Neural progenitor cell (in vitro differentiated cells): ENCODE measurements at regions not wholly inside any gene's neighbourhood (a gene's known extent, or its start where the extent isn't known, plus 50 kb on each side); places are given as distances from the start of the nearest gene placed in this dataset.

Source experiments
- DNase-seq: peaks from one replicate; pipeline ENCODE4 v3.0.0-alpha.2; 2016; ENCODE audit warnings: low spot score
- H2AFZ ChIP-seq: fragments of 200-600 bp; sonication (generic); replicated peaks from 2 replicates; pipeline ENCODE4 v1.6.1; 2016; ENCODE audit warnings: antibody characterized with exemption
- H3F3A ChIP-seq: fragments of 200-600 bp; sonication (generic); 2 replicates; pipeline ENCODE4 v1.6.1; 2016; ENCODE audit warnings: antibody characterized with exemption, low read depth
- H3K27ac ChIP-seq: fragments of 200-600 bp; sonication (generic); 2 replicates; pipeline ENCODE4 v1.5.1; 2016; ENCODE audit warnings: mild to moderate bottlenecking
- H3K27me3 ChIP-seq: fragments of 200-600 bp; sonication (generic); 2 replicates; pipeline ENCODE4 v1.6.1; 2016; ENCODE audit warnings: mild to moderate bottlenecking, moderate library complexity
- H3K36me3 ChIP-seq: fragments of 200-600 bp; sonication (generic); 2 replicates; pipeline ENCODE4 v1.5.1; 2016
- H3K4me1 ChIP-seq: fragments of 200-600 bp; sonication (generic); 2 replicates; pipeline ENCODE4 v1.6.1; 2016; ENCODE audit warnings: mixed run types
- H3K4me2 ChIP-seq: fragments of 200-600 bp; sonication (generic); 2 replicates; pipeline ENCODE4 v1.6.1; 2016
- H3K4me3 ChIP-seq: fragments of 200-600 bp; sonication (generic); 2 replicates; pipeline ENCODE4 v1.5.1; 2016
- H3K79me2 ChIP-seq: fragments of 200-600 bp; sonication (generic); 2 replicates; pipeline ENCODE4 v1.6.1; 2016; ENCODE audit warnings: low read depth
- H3K9ac ChIP-seq: fragments of 200-600 bp; sonication (generic); 2 replicates; pipeline ENCODE4 v1.6.1; 2016
- H3K9me3 ChIP-seq: fragments of 200-600 bp; sonication (generic); 2 replicates; pipeline ENCODE4 v1.5.1; 2016; ENCODE audit warnings: low read depth
- H4K20me1 ChIP-seq: fragments of 200-600 bp; sonication (generic); 2 replicates; pipeline ENCODE4 v1.6.1; 2016; ENCODE audit warnings: low read depth
- H3K27ac Mint-ChIP-seq: 3 replicates; pipeline ENCODE4 v1.8.0; 2021; ENCODE audit warnings: mixed read lengths
- H3K27me3 Mint-ChIP-seq: 2 replicates; pipeline ENCODE4 v1.8.0; 2022; ENCODE audit warnings: low read depth, mild to moderate bottlenecking, inconsistent platforms, moderate library complexity, mixed read lengths; ENCODE audit not compliant: insufficient read depth
- H3K36me3 Mint-ChIP-seq: 3 replicates; pipeline ENCODE4 v1.8.0; 2021; ENCODE audit warnings: mixed read lengths
- H3K4me1 Mint-ChIP-seq: 3 replicates; pipeline ENCODE4 v1.8.0; 2021; ENCODE audit warnings: mixed read lengths
- H3K4me3 Mint-ChIP-seq: 3 replicates; pipeline ENCODE4 v1.8.0; 2021; ENCODE audit warnings: mild to moderate bottlenecking, moderate library complexity, mixed read lengths
- H3K9me3 Mint-ChIP-seq: 3 replicates; pipeline ENCODE4 v1.8.0; 2020; ENCODE audit warnings: mixed read lengths
- CTCF ChIP-seq: fragments of 200-600 bp; sonication (generic); IDR thresholded peaks from 2 replicates; pipeline ENCODE4 v1.5.1; 2017; ENCODE audit warnings: antibody characterized with exemption, mild to moderate bottlenecking
- EZH2 ChIP-seq: fragments of 200-600 bp; sonication (generic); IDR thresholded peaks from 2 replicates; pipeline ENCODE4 v1.6.1; 2017; ENCODE audit warnings: antibody characterized with exemption, mild to moderate bottlenecking, moderate library complexity
- EZH2phosphoT487 ChIP-seq: fragments of 200-600 bp; sonication (generic); IDR thresholded peaks from 2 replicates; pipeline ENCODE4 v1.6.1; 2017; ENCODE audit warnings: antibody characterized with exemption

- H3K27me3 ChIP-seq = no peaks in the 10 kb centered on the region
- H4K20me1 ChIP-seq = no peaks in the 10 kb centered on the region
- no peak overlapping the region for H3K9ac ChIP-seq
- TF ChIP-seq CTCF (no peak), EZH2phosphoT487 (no peak), EZH2 (no peak)
- H3K27ac ChIP-seq = no peak overlapping the region
- Mint-ChIP-seq H3K4me1 (peaks cover 30% of the 10 kb centered on the region), H3K27ac (no peak overlapping the region), H3K36me3 (no peaks in the 10 kb centered on the region), H3K27me3 (no peaks in the 10 kb centered on the region), H3K9me3 (no peaks in the 10 kb centered on the region), H3K4me3 (no peak overlapping the region)
- no peaks in the 10 kb centered on the region for H3K36me3 ChIP-seq
- no peaks in the 10 kb centered on the region for H3K9me3 ChIP-seq
- H3K4me2 ChIP-seq = no peak overlapping the region
- H3K4me3 ChIP-seq = no peak overlapping the region
- H3K4me1 ChIP-seq = peaks cover 25% of the 10 kb centered on the region
- no peaks in the 10 kb centered on the region for H3K79me2 ChIP-seq
- no peak for DNase-seq
- no peak overlapping the region for H2AFZ ChIP-seq
- H3F3A ChIP-seq = peaks cover 16% of the 10 kb centered on the region
Measured at GRCh38 chr20:24095756-24096155, 107.2 kb upstream of the GGTLC1 start.

DNA sequence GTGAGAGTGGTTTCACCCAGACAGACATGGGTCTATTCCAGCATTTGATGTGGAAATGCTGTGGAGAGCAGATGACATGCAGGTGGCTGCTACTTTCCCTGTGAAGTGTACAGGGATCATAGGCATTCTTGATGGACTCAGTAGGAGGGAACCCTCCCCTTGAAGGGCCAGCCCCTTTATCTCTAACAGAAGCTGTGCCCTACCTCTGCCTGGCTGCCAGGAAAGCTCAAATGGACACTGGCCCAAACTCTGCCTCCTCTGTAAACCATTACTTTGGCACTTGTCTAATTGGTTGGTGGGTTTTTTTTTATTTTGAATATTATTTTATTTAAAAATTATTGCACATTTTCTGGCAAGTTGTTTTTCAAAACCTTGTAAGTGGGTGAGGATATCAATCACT lies 106.7 kb upstream of the GGTLC1 start:
- no peaks in the 10 kb centered on the region for H3K9me3 ChIP-seq
- no peaks in the 10 kb centered on the region for H3K9me3 Mint-ChIP-seq
- H3F3A ChIP-seq = peaks cover 16% of the 10 kb centered on the region
- no peak overlapping the region for H3K4me3 Mint-ChIP-seq
- no peak overlapping the region for H3K27ac Mint-ChIP-seq
- no peaks in the 10 kb centered on the region for H3K36me3 ChIP-seq
- H3K4me2 ChIP-seq = no peak overlapping the region
- no peak for DNase-seq
- H3K27me3 ChIP-seq = no peaks in the 10 kb centered on the region
- no peak overlapping the region for H2AFZ ChIP-seq
- no peak overlapping the region for H3K9ac ChIP-seq
- H3K4me3 ChIP-seq = no peak overlapping the region
- no peaks in the 10 kb centered on the region for H3K27me3 Mint-ChIP-seq
- no peaks in the 10 kb centered on the region for H3K36me3 Mint-ChIP-seq
- H3K79me2 ChIP-seq = no peaks in the 10 kb centered on the region
- peaks cover 27% of the 10 kb centered on the region for H3K4me1 Mint-ChIP-seq
- TF ChIP-seq CTCF (no peak), EZH2phosphoT487 (no peak), EZH2 (no peak)
- no peaks in the 10 kb centered on the region for H4K20me1 ChIP-seq
- H3K27ac ChIP-seq = no peak overlapping the region
- peaks cover 25% of the 10 kb centered on the region for H3K4me1 ChIP-seq

DNA sequence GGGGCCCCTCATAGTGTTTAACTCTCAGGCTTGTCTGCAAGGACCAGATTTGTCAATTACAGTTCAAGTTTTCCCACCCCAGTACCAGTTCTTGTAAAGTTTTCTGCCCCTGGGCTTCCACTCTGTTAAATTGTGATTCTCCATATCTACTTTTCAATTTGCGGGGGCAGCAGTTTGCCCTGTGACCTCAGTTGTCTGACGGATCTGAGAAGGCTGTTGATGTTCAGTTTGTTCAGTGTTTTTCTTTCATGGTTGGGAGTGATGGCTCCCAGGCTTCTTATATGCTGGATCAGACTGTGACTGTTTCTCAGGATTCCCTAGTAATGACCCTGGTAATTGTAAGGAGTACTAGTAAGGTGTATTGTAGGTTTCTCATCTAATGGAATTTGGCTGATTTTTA lies 101.0 kb upstream of the GGTLC1 start:
- H2AFZ ChIP-seq = no peak overlapping the region
- H3K27ac ChIP-seq = no peak overlapping the region
- no peaks in the 10 kb centered on the region for H3K36me3 ChIP-seq
- H3K9ac ChIP-seq = no peak overlapping the region
- Mint-ChIP-seq H3K36me3 (no peaks in the 10 kb centered on the region), H3K27me3 (peaks cover 2% of the 10 kb centered on the region), H3K4me3 (no peak overlapping the region), H3K9me3 (no peaks in the 10 kb centered on the region), H3K4me1 (peaks cover 1% of the 10 kb centered on the region), H3K27ac (no peak overlapping the region)
- no peak overlapping the region for H3K4me2 ChIP-seq
- no peak for TF ChIP-seq CTCF
- TF ChIP-seq EZH2 = no peak
- TF ChIP-seq EZH2phosphoT487 = no peak
- H3K4me1 ChIP-seq = no peaks in the 10 kb centered on the region
- H3K9me3 ChIP-seq = no peaks in the 10 kb centered on the region
- H3K79me2 ChIP-seq = no peaks in the 10 kb centered on the region
- no peak for DNase-seq
- no peaks in the 10 kb centered on the region for H3K27me3 ChIP-seq
- no peaks in the 10 kb centered on the region for H3F3A ChIP-seq
- H3K4me3 ChIP-seq = no peak overlapping the region
- H4K20me1 ChIP-seq = no peaks in the 10 kb centered on the region

GRCh38 chr20:24086121-24086520 lies 97.5 kb upstream of the GGTLC1 start:
- Histone ChIP-seq H3K27me3 (no peaks in the 10 kb centered on the region), H3K36me3 (no peaks in the 10 kb centered on the region), H2AFZ (no peak overlapping the region), H4K20me1 (no peaks in the 10 kb centered on the region), H3K4me3 (no peak overlapping the region), H3K9me3 (no peaks in the 10 kb centered on the region), H3K4me1 (no peaks in the 10 kb centered on the region), H3F3A (no peaks in the 10 kb centered on the region), H3K4me2 (no peak overlapping the region), H3K27ac (no peak overlapping the region), H3K9ac (no peak overlapping the region), H3K79me2 (no peaks in the 10 kb centered on the region)
- Mint-ChIP-seq H3K4me1 (peaks cover 2% of the 10 kb centered on the region), H3K4me3 (no peak overlapping the region), H3K27ac (no peak overlapping the region), H3K9me3 (no peaks in the 10 kb centered on the region), H3K27me3 (peaks cover 2% of the 10 kb centered on the region), H3K36me3 (no peaks in the 10 kb centered on the region)
- no peak for DNase-seq
- TF ChIP-seq EZH2 (no peak), EZH2phosphoT487 (no peak), CTCF (no peak)
